IMR-90 (cell line): ENCODE measurements at regions not wholly inside any gene's neighbourhood (a gene's known extent, or its start where the extent isn't known, plus 50 kb on each side); places are given as distances from the start of the nearest gene placed in this dataset.

Experiments
- ATAC-seq: fragments of 200-7000 bp; cut with Tn5 transposase; 2 replicates; pipeline ENCODE4 v1.9.1; 2020; ENCODE audit warnings: low read depth, mild to moderate bottlenecking, moderate library complexity
- BruUV-seq: library from RNA; stranded (reverse); fragments of 400-500 nt; replicated peaks from 2 replicates; lab custom pipeline; 2021; lab: Mats Ljungman, UMichigan
- CTCF ChIA-PET: fragments of 300-600 bp; formaldehyde crosslinking; extraction: SDS; loops from one replicate; lab custom pipeline; 2021; ENCODE audit warnings: antibody characterized with exemption; lab: Yijun Ruan, JAX
- POLR2A ChIA-PET: fragments of 300-600 bp; sonication (Branson Sonifier 250); formaldehyde crosslinking; loops from one replicate; lab custom pipeline; 2022; ENCODE audit warnings: antibody characterized with exemption; ENCODE audit not compliant: unreplicated experiment; lab: Charles Lee
- DNase-seq: peaks from one replicate; pipeline ENCODE4 v3.0.0; 2013
- H2AFZ ChIP-seq: replicated peaks from 2 replicates; pipeline ENCODE3; 2013; ENCODE audit warnings: low read length, mild to moderate bottlenecking; ENCODE audit not compliant: poor library complexity
- H2AK5ac ChIP-seq: 2 replicates; pipeline ENCODE4 v1.6.1; 2013; ENCODE audit warnings: low read depth, low read length, inconsistent platforms
- H2AK9ac ChIP-seq: replicated peaks from 2 replicates; pipeline ENCODE3; 2013; ENCODE audit warnings: mild to moderate bottlenecking, low read depth, low read length, moderate library complexity; ENCODE audit not compliant: poor library complexity
- H2BK120ac ChIP-seq: 2 replicates; pipeline ENCODE4 v1.6.1; 2013; ENCODE audit warnings: low read depth, low read length, inconsistent platforms
- H2BK15ac ChIP-seq: 3 replicates; pipeline ENCODE4 v1.6.1; 2013; ENCODE audit warnings: low read depth, low read length, inconsistent platforms
- H2BK20ac ChIP-seq: 2 replicates; pipeline ENCODE4 v1.6.1; 2013; ENCODE audit warnings: low read depth, mild to moderate bottlenecking, inconsistent platforms, low read length, moderate library complexity
- H2BK5ac ChIP-seq: 2 replicates; pipeline ENCODE4 v1.6.1; 2013; ENCODE audit warnings: mild to moderate bottlenecking, low read depth, low read length, inconsistent platforms; ENCODE audit not compliant: poor library complexity, severe bottlenecking
- H3K14ac ChIP-seq: replicated peaks from 2 replicates; pipeline ENCODE4 v1.6.1; 2013; ENCODE audit warnings: low read depth, low read length, inconsistent platforms
- H3K18ac ChIP-seq: 2 replicates; pipeline ENCODE4 v1.6.1; 2013; ENCODE audit warnings: low read depth, low read length, control low read depth
- H3K23ac ChIP-seq: 2 replicates; pipeline ENCODE4 v1.6.1; 2013; ENCODE audit warnings: low read depth, low read length, inconsistent platforms
- H3K27ac ChIP-seq: 2 replicates; pipeline ENCODE4 v1.5.1; 2013; ENCODE audit warnings: mild to moderate bottlenecking, control low read depth, low read length; ENCODE audit not compliant: insufficient read depth
- H3K27me3 ChIP-seq: 2 replicates; pipeline ENCODE4 v1.6.1; 2013; ENCODE audit warnings: low read length; ENCODE audit not compliant: control insufficient read depth, insufficient read depth
- H3K36me3 ChIP-seq: 2 replicates; pipeline ENCODE4 v1.6.1; 2013; ENCODE audit warnings: low read length, mixed read lengths; ENCODE audit not compliant: control insufficient read depth, insufficient read depth
- H3K4ac ChIP-seq: 2 replicates; pipeline ENCODE4 v1.6.1; 2013; ENCODE audit warnings: low read depth, low read length, inconsistent platforms
- H3K4me1 ChIP-seq: 2 replicates; pipeline ENCODE4 v1.6.1; 2013; ENCODE audit warnings: low read length, mixed read lengths; ENCODE audit not compliant: control insufficient read depth, insufficient read depth
- H3K4me2 ChIP-seq: 2 replicates; pipeline ENCODE4 v1.6.1; 2013; ENCODE audit warnings: low read depth, mild to moderate bottlenecking, control low read depth, low read length, moderate library complexity
- H3K4me3 ChIP-seq: 2 replicates; pipeline ENCODE4 v1.5.1; 2013; ENCODE audit warnings: low read depth, mild to moderate bottlenecking, control low read depth, low read length, moderate library complexity; ENCODE audit not compliant: insufficient read depth
- H3K56ac ChIP-seq: 2 replicates; pipeline ENCODE4 v1.6.1; 2013; ENCODE audit warnings: low read length, inconsistent platforms; ENCODE audit not compliant: insufficient read depth; ENCODE audit errors: extremely low read depth
- H3K79me1 ChIP-seq, 2 experiments: 2 replicates each; pipeline ENCODE4 v1.6.1; 2013; ENCODE audit warnings: low read length in 2 of 2, inconsistent platforms in 1 of 2, low read depth in 1 of 2
- H3K9ac ChIP-seq: 2 replicates; pipeline ENCODE4 v1.6.1; 2013; ENCODE audit warnings: low read depth, low read length, control low read depth
- H3K9me1 ChIP-seq: 2 replicates; pipeline ENCODE4 v1.6.1; 2013; ENCODE audit warnings: low read length, inconsistent platforms; ENCODE audit not compliant: insufficient read depth
- H3K9me3 ChIP-seq: 2 replicates; pipeline ENCODE4 v1.6.1; 2013; ENCODE audit warnings: low read length; ENCODE audit not compliant: control insufficient read depth, insufficient read depth
- H4K20me1 ChIP-seq: 2 replicates; pipeline ENCODE4 v1.6.1; 2013; ENCODE audit warnings: low read length, inconsistent platforms; ENCODE audit not compliant: insufficient read depth
- H4K5ac ChIP-seq: 2 replicates; pipeline ENCODE4 v1.6.1; 2013; ENCODE audit warnings: mild to moderate bottlenecking, low read depth, low read length, control low read depth
- H4K8ac ChIP-seq, 2 experiments: 2 replicates each; pipeline ENCODE4 v1.6.1; 2013; ENCODE audit warnings: low read depth in 2 of 2, low read length in 2 of 2, control low read depth in 1 of 2, inconsistent platforms in 1 of 2
- H4K91ac ChIP-seq: 2 replicates; pipeline ENCODE4 v1.6.1; 2013; ENCODE audit warnings: low read depth, low read length, inconsistent platforms; ENCODE audit not compliant: insufficient read depth
- CEBPB ChIP-seq: IDR thresholded peaks from 2 replicates; pipeline ENCODE4 v1.6.1; 2012; ENCODE audit warnings: low read depth, low read length, improper control_type of control experiment
- POLR2A ChIP-seq: IDR thresholded peaks from 2 replicates; pipeline ENCODE4 v1.6.1; 2012; ENCODE audit warnings: mild to moderate bottlenecking, low read depth, low read length
- WGBS, 2 experiments: methylation state at CpG; one replicate each; pipeline versions ENCODE4 v1.1.5 to v1.1.7; 2013; ENCODE audit warnings: missing lambda C conversion rate in 2 of 2; ENCODE audit not compliant: insufficient read length in 1 of 2; ENCODE audit errors: extremely low coverage in 2 of 2; 5-methylcytosine and 5-hydroxymethylcytosine counted together
- dilution Hi-C: fragments of 300-500 bp; cut with HindIII; formaldehyde crosslinking; loops from one replicate; pipeline ENCODE4 v1.14.3; 2018; ENCODE audit warnings: low sequenced_read_pairs; ENCODE audit not compliant: unreplicated experiment
- in situ Hi-C: fragments of 300-500 bp; cut with MboI; formaldehyde crosslinking; loops from 3 replicates; pipeline ENCODE4 v1.14.3; 2019; ENCODE audit warnings: low sequenced_read_pairs, inconsistent platforms, mixed read lengths
- intact Hi-C: fragments of 100-400 bp; cut with micrococcal nuclease; formaldehyde crosslinking; loops from 2 replicates; pipeline ENCODE4 v1.10.0; 2022
- TF ChIP-seq, protein P1 (sequence below): fragments of 150-350 bp; IDR thresholded peaks from 2 replicates; pipeline ENCODE4 v1.6.1; 2017; ENCODE audit warnings: mild to moderate bottlenecking, antibody characterized with exemption, low read length, low read depth
- TF ChIP-seq, protein P2 (sequence below): conservative IDR thresholded peaks from 2 replicates; pipeline ENCODE4 v1.5.1; 2012; ENCODE audit warnings: mild to moderate bottlenecking, low read depth, low read length, improper control_type of control experiment

DNA sequence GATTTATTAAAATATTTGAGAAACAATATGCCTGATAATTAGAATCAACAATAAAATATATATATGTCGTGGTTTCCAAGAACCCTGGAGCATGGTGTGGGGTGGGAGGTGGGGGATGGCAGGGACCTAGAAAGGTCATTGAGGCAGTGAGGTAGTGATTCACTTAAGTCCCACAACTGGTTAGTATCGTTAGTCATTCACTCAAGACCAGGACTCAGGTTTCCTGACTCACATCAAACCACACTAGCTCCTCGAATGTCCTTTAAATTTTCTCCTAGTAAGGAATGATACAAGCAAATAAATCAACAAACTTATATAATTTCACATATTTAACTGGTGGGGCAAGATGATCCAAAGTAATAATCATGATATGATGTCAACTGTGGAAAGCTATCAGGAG lies 158.8 kb upstream of the AADAT start:
- ChIA-PET CTCF (no interaction called here), POLR2A (no interaction called here)
- TF ChIP-seq, protein P1, sequence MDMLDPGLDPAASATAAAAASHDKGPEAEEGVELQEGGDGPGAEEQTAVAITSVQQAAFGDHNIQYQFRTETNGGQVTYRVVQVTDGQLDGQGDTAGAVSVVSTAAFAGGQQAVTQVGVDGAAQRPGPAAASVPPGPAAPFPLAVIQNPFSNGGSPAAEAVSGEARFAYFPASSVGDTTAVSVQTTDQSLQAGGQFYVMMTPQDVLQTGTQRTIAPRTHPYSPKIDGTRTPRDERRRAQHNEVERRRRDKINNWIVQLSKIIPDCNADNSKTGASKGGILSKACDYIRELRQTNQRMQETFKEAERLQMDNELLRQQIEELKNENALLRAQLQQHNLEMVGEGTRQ = no peak
- TF ChIP-seq, protein P2, sequence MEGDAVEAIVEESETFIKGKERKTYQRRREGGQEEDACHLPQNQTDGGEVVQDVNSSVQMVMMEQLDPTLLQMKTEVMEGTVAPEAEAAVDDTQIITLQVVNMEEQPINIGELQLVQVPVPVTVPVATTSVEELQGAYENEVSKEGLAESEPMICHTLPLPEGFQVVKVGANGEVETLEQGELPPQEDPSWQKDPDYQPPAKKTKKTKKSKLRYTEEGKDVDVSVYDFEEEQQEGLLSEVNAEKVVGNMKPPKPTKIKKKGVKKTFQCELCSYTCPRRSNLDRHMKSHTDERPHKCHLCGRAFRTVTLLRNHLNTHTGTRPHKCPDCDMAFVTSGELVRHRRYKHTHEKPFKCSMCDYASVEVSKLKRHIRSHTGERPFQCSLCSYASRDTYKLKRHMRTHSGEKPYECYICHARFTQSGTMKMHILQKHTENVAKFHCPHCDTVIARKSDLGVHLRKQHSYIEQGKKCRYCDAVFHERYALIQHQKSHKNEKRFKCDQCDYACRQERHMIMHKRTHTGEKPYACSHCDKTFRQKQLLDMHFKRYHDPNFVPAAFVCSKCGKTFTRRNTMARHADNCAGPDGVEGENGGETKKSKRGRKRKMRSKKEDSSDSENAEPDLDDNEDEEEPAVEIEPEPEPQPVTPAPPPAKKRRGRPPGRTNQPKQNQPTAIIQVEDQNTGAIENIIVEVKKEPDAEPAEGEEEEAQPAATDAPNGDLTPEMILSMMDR = no peak
- no peak for TF ChIP-seq CEBPB
- no peak for TF ChIP-seq POLR2A
- no peak overlapping the region for H3K4me2 ChIP-seq
- peaks cover 8% of the 10 kb centered on the region; the same call in 1 of the 2 replicates for H3K9me3 ChIP-seq
- H3K56ac ChIP-seq = no peak overlapping the region
- no CpG with 5 or more reads among the region's 3 CpGs for WGBS, 2 experiments
- no peak overlapping the region for H4K91ac ChIP-seq
- H3K4me1 ChIP-seq = no peaks in the 10 kb centered on the region
- H2BK120ac ChIP-seq = no peak overlapping the region
- no peak overlapping the region for H3K14ac ChIP-seq
- no peak overlapping the region for H4K8ac ChIP-seq
- no TSS peak for BruUV-seq
- no peak for ATAC-seq
- no peak overlapping the region for H3K4me3 ChIP-seq
- no peak overlapping the region for H3K18ac ChIP-seq
- no peak overlapping the region for H2AK9ac ChIP-seq
- no peak overlapping the region for H2BK15ac ChIP-seq
- H2BK5ac ChIP-seq = no peak overlapping the region
- H3K27ac ChIP-seq = no peak overlapping the region
- H4K5ac ChIP-seq = no peak overlapping the region
- H3K36me3 ChIP-seq = no peaks in the 10 kb centered on the region
- DNase-seq = no peak
- H2AK5ac ChIP-seq = no peak overlapping the region
- dilution Hi-C loops (no loop called here), in situ Hi-C loops (no loop called here), intact Hi-C loops (no loop called here)
- H3K9me1 ChIP-seq = no peaks in the 10 kb centered on the region
- no peak overlapping the region for H3K23ac ChIP-seq
- no peaks in the 10 kb centered on the region for H4K20me1 ChIP-seq
- H3K27me3 ChIP-seq = no peaks in the 10 kb centered on the region
- H3K79me1 ChIP-seq = no peaks in the 10 kb centered on the region
- H3K4ac ChIP-seq = no peak overlapping the region
- H3K9ac ChIP-seq = no peak overlapping the region
- H2AFZ ChIP-seq = no peak overlapping the region
- H2BK20ac ChIP-seq = no peak overlapping the region
